HCT116 (cell line): ENCODE measurements at regions not wholly inside any gene's neighbourhood (a gene's known extent, or its start where the extent isn't known, plus 50 kb on each side); places are given as distances from the start of the nearest gene placed in this dataset.

Source experiments
- ATAC-seq: fragments of 200-7000 bp; cut with Tn5 transposase; 2 replicates; pipeline ENCODE4 v1.9.1; 2020; ENCODE audit warnings: mild to moderate bottlenecking, moderate library complexity
- BruUV-seq: library from RNA; stranded (reverse); fragments of 400-500 nt; replicated peaks from 2 replicates; lab custom pipeline; 2021; lab: Mats Ljungman, UMichigan
- CTCF ChIA-PET: fragments of 300-600 bp; sonication (Branson Sonifier 250); formaldehyde crosslinking; loops from one replicate; lab custom pipeline; 2021; ENCODE audit warnings: antibody characterized with exemption; lab: Charles Lee
- POLR2A ChIA-PET: fragments of 300-600, 350-600 bp; sonication (Branson Sonifier 250); formaldehyde crosslinking; loops from one replicate; lab custom pipeline; 2021; ENCODE audit warnings: antibody characterized with exemption; lab: Charles Lee
- RAD21 ChIA-PET, 2 experiments: fragments of 300-600 bp; sonication (Branson Sonifier 250); formaldehyde crosslinking; loops; one replicate each; lab custom pipeline; 2023; ENCODE audit warnings: low total read pairs in 2 of 2; ENCODE audit not compliant: uncharacterized antibody in 2 of 2, unreplicated experiment in 2 of 2, low non-redundant PET in 1 of 2; lab: Charles Lee
- DNase-seq: peaks from one replicate; pipeline ENCODE4 v3.0.0-alpha.2; 2010; ENCODE audit warnings: low read depth, low spot score
- H2AFZ ChIP-seq: fragments of 200-600 bp; shearing (Covaris generic), sonication (generic); 2 replicates; pipeline ENCODE4 v1.6.1; 2017; ENCODE audit warnings: low read depth, mixed run types, mixed read lengths, antibody characterized with exemption, low read length; ENCODE audit not compliant: poor library complexity, severe bottlenecking
- H3K27ac ChIP-seq: 2 replicates; pipeline ENCODE4 v1.5.1; 2012; ENCODE audit warnings: low read depth, low read length
- H3K27me3 ChIP-seq: fragments of 200-600 bp; sonication (generic); 2 replicates; pipeline ENCODE4 v1.6.1; 2016; ENCODE audit warnings: mixed run types, low read length, mixed read lengths; ENCODE audit not compliant: insufficient read depth
- H3K36me3 ChIP-seq, 2 experiments: fragments of 200-500 bp in 1 of 2; fragments of 200-600 bp in 1 of 2; sonication (Bioruptor generic) in 1 of 2; sonication (generic) in 1 of 2; 2 replicates each; pipeline versions ENCODE4 v1.5.1 to v1.6.1; 2014 to 2016; ENCODE audit warnings: low read length in 2 of 2, inconsistent platforms in 1 of 2, mixed read lengths in 1 of 2, mixed run types in 1 of 2; ENCODE audit not compliant: insufficient read depth in 2 of 2, control insufficient read depth in 1 of 2
- H3K4me1 ChIP-seq, 2 experiments: fragments of 200-600 bp in 1 of 2; sonication (generic) in 1 of 2; 2 replicates each; pipeline versions ENCODE4 v1.5.1 to v1.6.1; 2012 to 2017; ENCODE audit warnings: low read length in 2 of 2, inconsistent platforms in 1 of 2, mild to moderate bottlenecking in 1 of 2, mixed read lengths in 1 of 2, mixed run types in 1 of 2, moderate library complexity in 1 of 2; ENCODE audit not compliant: insufficient read depth in 2 of 2, control insufficient read depth in 1 of 2
- H3K4me2 ChIP-seq: fragments of 200-600 bp; sonication (generic); 2 replicates; pipeline ENCODE4 v1.6.1; 2017; ENCODE audit warnings: mixed run types, low read length, mixed read lengths
- H3K4me3 ChIP-seq, 2 experiments: fragments of 200-600 bp in 1 of 2; sonication (generic) in 1 of 2; replicated peaks in 1 of 2; 2 replicates each; pipeline ENCODE4 v1.5.1; 2011 to 2016; ENCODE audit warnings: low read length in 2 of 2, control low read depth in 1 of 2, low read depth in 1 of 2, mild to moderate bottlenecking in 1 of 2, mixed read lengths in 1 of 2, mixed run types in 1 of 2
- H3K79me2 ChIP-seq: fragments of 200-600 bp; sonication (generic); 2 replicates; pipeline ENCODE4 v1.6.1; 2017; ENCODE audit warnings: mild to moderate bottlenecking, mixed run types, low read length, moderate library complexity, mixed read lengths; ENCODE audit not compliant: insufficient read depth
- H3K9ac ChIP-seq: fragments of 200-600 bp; sonication (generic); 2 replicates; pipeline ENCODE4 v1.6.1; 2016; ENCODE audit warnings: low read length, mixed read lengths
- H3K9me2 ChIP-seq: fragments of 200-600 bp; sonication (generic), shearing (Covaris generic); 2 replicates; pipeline ENCODE4 v1.6.1; 2017; ENCODE audit warnings: mixed run types, mild to moderate bottlenecking, moderate library complexity; ENCODE audit not compliant: insufficient read depth
- H3K9me3 ChIP-seq, 2 experiments: fragments of 200-500 bp in 1 of 2; fragments of 200-600 bp in 1 of 2; sonication (Bioruptor generic) in 1 of 2; sonication (generic) in 1 of 2; 2 replicates each; pipeline ENCODE4 v1.6.1; 2014 to 2017; ENCODE audit warnings: low read length in 2 of 2, mixed read lengths in 2 of 2, inconsistent platforms in 1 of 2, low read depth in 1 of 2, mild to moderate bottlenecking in 1 of 2, mixed run types in 1 of 2, moderate library complexity in 1 of 2; ENCODE audit not compliant: control insufficient read depth in 1 of 2, insufficient read depth in 1 of 2
- H4K20me1 ChIP-seq: fragments of 200-600 bp; sonication (generic), shearing (Covaris generic); 2 replicates; pipeline ENCODE4 v1.6.1; 2017; ENCODE audit warnings: mixed run types, mild to moderate bottlenecking, moderate library complexity; ENCODE audit not compliant: insufficient read depth
- ATF3 ChIP-seq: IDR thresholded peaks from 2 replicates; pipeline ENCODE4 v1.6.1; 2012
- CEBPB ChIP-seq: IDR thresholded peaks from 2 replicates; pipeline ENCODE4 v1.6.1; 2012; ENCODE audit warnings: low read depth
- CTCF ChIP-seq, 3 experiments: fragments of 200-600 bp in 1 of 3; sonication (generic) in 1 of 3; IDR thresholded peaks in 2 of 3; conservative IDR thresholded peaks in 1 of 3; 2 replicates each; pipeline ENCODE4 v1.5.1; 2012 to 2017; ENCODE audit warnings: low read depth in 2 of 3, low read length in 2 of 3, antibody characterized with exemption in 1 of 3, borderline replicate concordance in 1 of 3, control low read depth in 1 of 3, mild to moderate bottlenecking in 1 of 3, mixed read lengths in 1 of 3, mixed run types in 1 of 3, moderate library complexity in 1 of 3; ENCODE audit not compliant: insufficient read depth in 1 of 3
- EGR1 ChIP-seq: IDR thresholded peaks from 2 replicates; pipeline ENCODE4 v1.6.1; 2012; ENCODE audit warnings: low read depth
- ELF1 ChIP-seq: IDR thresholded peaks from 2 replicates; pipeline ENCODE4 v1.6.1; 2012; ENCODE audit warnings: low read depth, borderline replicate concordance
- EZH2 ChIP-seq: fragments of 200-600 bp; sonication (generic); IDR thresholded peaks from 2 replicates; pipeline ENCODE4 v1.6.1; 2017; ENCODE audit warnings: antibody characterized with exemption, mixed run types
- FOSL1 ChIP-seq: IDR thresholded peaks from 2 replicates; pipeline ENCODE4 v1.6.1; 2012; ENCODE audit warnings: low read depth
- POLR2A ChIP-seq: IDR thresholded peaks from 2 replicates; pipeline ENCODE4 v1.7.0; 2011; ENCODE audit warnings: borderline replicate concordance; ENCODE audit not compliant: insufficient read depth, insufficient read length; ENCODE audit errors: extremely low read depth
- POLR2AphosphoS5 ChIP-seq: IDR thresholded peaks from 2 replicates; pipeline ENCODE4 v1.6.1; 2011; ENCODE audit warnings: mild to moderate bottlenecking, low read depth, low read length, moderate library complexity
- RAD21 ChIP-seq: IDR thresholded peaks from 2 replicates; pipeline ENCODE4 v1.6.1; 2012; ENCODE audit warnings: low read depth, mild to moderate bottlenecking
- SIN3A ChIP-seq: IDR thresholded peaks from 2 replicates; pipeline ENCODE4 v1.6.1; 2012; ENCODE audit warnings: low read depth
- SP1 ChIP-seq: IDR thresholded peaks from 2 replicates; pipeline ENCODE4 v1.6.1; 2012; ENCODE audit warnings: low read depth
- TCF7L2 ChIP-seq: IDR thresholded peaks from 2 replicates; pipeline ENCODE4 v1.7.0; 2011; ENCODE audit warnings: borderline replicate concordance, inconsistent platforms; ENCODE audit not compliant: insufficient read depth, insufficient read length; ENCODE audit errors: extremely low read depth
- YY1 ChIP-seq: IDR thresholded peaks from 2 replicates; pipeline ENCODE4 v1.6.1; 2011; ENCODE audit warnings: low read length, low read depth, moderate library complexity, mild to moderate bottlenecking; ENCODE audit not compliant: insufficient replicate concordance; ENCODE audit errors: extremely low read depth
- ZNF274 ChIP-seq: fragments of 200-500 bp; sonication (Bioruptor generic); IDR thresholded peaks from 2 replicates; pipeline ENCODE4 v1.6.1; 2014; ENCODE audit warnings: mild to moderate bottlenecking, low read depth, low read length, inconsistent platforms
- intact Hi-C: fragments of 100-400 bp; cut with micrococcal nuclease; formaldehyde crosslinking; loops from 2 replicates; pipeline ENCODE4 v1.10.0; 2022
- TF ChIP-seq, protein P1 (sequence below): IDR thresholded peaks from 2 replicates; pipeline ENCODE4 v1.6.1; 2012; ENCODE audit warnings: low read depth
- TF ChIP-seq, protein P2 (sequence below): IDR thresholded peaks from 2 replicates; pipeline ENCODE4 v1.6.1; 2011; ENCODE audit warnings: mild to moderate bottlenecking, low read length, moderate library complexity; ENCODE audit not compliant: insufficient replicate concordance; ENCODE audit errors: extremely low read depth

- Histone ChIP-seq H3K9me3 (no peaks in the 10 kb centered on the region), H4K20me1 (no peaks in the 10 kb centered on the region), H3K4me2 (no peak overlapping the region), H3K4me3 (no peak overlapping the region), H3K79me2 (no peaks in the 10 kb centered on the region), H3K4me1 (no peaks in the 10 kb centered on the region), H3K9ac (no peak overlapping the region), H2AFZ (no peak overlapping the region), H3K27me3 (no peaks in the 10 kb centered on the region)
- DNase-seq (no peak), ATAC-seq (no peak)
- RAD21 ChIA-PET, result no interaction called here
- BruUV-seq, result no TSS peak
- TF ChIP-seq CEBPB, result no peak
- TF ChIP-seq, protein P1, sequence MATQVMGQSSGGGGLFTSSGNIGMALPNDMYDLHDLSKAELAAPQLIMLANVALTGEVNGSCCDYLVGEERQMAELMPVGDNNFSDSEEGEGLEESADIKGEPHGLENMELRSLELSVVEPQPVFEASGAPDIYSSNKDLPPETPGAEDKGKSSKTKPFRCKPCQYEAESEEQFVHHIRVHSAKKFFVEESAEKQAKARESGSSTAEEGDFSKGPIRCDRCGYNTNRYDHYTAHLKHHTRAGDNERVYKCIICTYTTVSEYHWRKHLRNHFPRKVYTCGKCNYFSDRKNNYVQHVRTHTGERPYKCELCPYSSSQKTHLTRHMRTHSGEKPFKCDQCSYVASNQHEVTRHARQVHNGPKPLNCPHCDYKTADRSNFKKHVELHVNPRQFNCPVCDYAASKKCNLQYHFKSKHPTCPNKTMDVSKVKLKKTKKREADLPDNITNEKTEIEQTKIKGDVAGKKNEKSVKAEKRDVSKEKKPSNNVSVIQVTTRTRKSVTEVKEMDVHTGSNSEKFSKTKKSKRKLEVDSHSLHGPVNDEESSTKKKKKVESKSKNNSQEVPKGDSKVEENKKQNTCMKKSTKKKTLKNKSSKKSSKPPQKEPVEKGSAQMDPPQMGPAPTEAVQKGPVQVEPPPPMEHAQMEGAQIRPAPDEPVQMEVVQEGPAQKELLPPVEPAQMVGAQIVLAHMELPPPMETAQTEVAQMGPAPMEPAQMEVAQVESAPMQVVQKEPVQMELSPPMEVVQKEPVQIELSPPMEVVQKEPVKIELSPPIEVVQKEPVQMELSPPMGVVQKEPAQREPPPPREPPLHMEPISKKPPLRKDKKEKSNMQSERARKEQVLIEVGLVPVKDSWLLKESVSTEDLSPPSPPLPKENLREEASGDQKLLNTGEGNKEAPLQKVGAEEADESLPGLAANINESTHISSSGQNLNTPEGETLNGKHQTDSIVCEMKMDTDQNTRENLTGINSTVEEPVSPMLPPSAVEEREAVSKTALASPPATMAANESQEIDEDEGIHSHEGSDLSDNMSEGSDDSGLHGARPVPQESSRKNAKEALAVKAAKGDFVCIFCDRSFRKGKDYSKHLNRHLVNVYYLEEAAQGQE, result no peak
- TF ChIP-seq SP1, result no peak
- TF ChIP-seq ZNF274, result no peak
- TF ChIP-seq YY1, result no peak
- TF ChIP-seq ELF1, result no peak
- TF ChIP-seq EZH2, result no peak
- no peak for TF ChIP-seq SIN3A
- no peak for TF ChIP-seq EGR1
- no peak for TF ChIP-seq TCF7L2
- TF ChIP-seq FOSL1, result no peak
- no peak for TF ChIP-seq CTCF (IDR thresholded peaks at IDR 0.05 in 2 of 3, conservative IDR thresholded peaks at IDR 0.05 in 1 of 3; ENCODE audit: borderline replicate concordance in 1 of 3, insufficient read depth in 1 of 3, low read depth in 2 of 3, low read length in 2 of 3)
- TF ChIP-seq POLR2A, result no peak
- TF ChIP-seq ATF3, result no peak
- no peak for TF ChIP-seq RAD21
- TF ChIP-seq POLR2AphosphoS5, result no peak
- TF ChIP-seq, protein P2, sequence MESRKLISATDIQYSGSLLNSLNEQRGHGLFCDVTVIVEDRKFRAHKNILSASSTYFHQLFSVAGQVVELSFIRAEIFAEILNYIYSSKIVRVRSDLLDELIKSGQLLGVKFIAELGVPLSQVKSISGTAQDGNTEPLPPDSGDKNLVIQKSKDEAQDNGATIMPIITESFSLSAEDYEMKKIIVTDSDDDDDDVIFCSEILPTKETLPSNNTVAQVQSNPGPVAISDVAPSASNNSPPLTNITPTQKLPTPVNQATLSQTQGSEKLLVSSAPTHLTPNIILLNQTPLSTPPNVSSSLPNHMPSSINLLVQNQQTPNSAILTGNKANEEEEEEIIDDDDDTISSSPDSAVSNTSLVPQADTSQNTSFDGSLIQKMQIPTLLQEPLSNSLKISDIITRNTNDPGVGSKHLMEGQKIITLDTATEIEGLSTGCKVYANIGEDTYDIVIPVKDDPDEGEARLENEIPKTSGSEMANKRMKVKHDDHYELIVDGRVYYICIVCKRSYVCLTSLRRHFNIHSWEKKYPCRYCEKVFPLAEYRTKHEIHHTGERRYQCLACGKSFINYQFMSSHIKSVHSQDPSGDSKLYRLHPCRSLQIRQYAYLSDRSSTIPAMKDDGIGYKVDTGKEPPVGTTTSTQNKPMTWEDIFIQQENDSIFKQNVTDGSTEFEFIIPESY, result no peak
- TF ChIP-seq, all 23 proteins: peak for 0
- CTCF ChIA-PET, result no interaction called here
- POLR2A ChIA-PET, result no interaction called here
- intact Hi-C loops, result no loop called here
- Histone ChIP-seq H3K27ac (no peak overlapping the region), H3K36me3 (no peaks in the 10 kb centered on the region), H3K9me2 (no peaks in the 10 kb centered on the region)
Measured at GRCh38 chr10:65328486-65328885, 1597.3 kb upstream of the LRRTM3 start.
